ENCODE measurements at regions not wholly inside any gene's neighbourhood (a gene's known extent, or its start where the extent isn't known, plus 50 kb on each side); places are given as distances from the start of the nearest gene placed in this dataset.

DNA sequence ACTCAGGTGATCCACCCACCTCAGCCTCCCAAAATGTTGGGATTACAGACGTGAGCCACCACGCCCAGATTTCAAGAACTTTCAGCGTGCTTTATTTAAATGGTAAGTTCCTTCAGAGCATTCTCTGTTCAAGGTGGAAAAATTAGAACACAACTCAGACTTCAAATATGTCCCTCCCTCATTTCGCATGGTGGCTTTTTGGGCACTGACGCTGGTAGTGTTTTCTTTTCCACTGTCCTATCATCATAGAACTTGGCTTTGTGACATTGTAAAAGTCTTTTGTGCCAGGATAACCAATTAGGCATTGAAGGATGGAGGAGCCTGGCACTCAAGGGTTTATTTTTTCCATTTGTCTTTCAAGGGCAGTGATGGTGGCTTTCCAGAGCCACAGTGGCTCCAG lies 190.8 kb downstream of the NUAK1 start:
- TF ChIP-seq, protein P1, sequence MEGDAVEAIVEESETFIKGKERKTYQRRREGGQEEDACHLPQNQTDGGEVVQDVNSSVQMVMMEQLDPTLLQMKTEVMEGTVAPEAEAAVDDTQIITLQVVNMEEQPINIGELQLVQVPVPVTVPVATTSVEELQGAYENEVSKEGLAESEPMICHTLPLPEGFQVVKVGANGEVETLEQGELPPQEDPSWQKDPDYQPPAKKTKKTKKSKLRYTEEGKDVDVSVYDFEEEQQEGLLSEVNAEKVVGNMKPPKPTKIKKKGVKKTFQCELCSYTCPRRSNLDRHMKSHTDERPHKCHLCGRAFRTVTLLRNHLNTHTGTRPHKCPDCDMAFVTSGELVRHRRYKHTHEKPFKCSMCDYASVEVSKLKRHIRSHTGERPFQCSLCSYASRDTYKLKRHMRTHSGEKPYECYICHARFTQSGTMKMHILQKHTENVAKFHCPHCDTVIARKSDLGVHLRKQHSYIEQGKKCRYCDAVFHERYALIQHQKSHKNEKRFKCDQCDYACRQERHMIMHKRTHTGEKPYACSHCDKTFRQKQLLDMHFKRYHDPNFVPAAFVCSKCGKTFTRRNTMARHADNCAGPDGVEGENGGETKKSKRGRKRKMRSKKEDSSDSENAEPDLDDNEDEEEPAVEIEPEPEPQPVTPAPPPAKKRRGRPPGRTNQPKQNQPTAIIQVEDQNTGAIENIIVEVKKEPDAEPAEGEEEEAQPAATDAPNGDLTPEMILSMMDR (IDR thresholded peaks at IDR 0.05): no peak
- TF ChIP-seq POLR2A (IDR thresholded peaks at IDR 0.05) (no peak), POLR2AphosphoS5 (IDR thresholded peaks at IDR 0.05) (no peak)
